ENCODE measurements at regions not wholly inside any gene's neighbourhood (a gene's known extent, or its start where the extent isn't known, plus 50 kb on each side); places are given as distances from the start of the nearest gene placed in this dataset.
"Not testable (repeated sequence)": the region's sequence is repeated elsewhere in the genome, so short reads cannot be mapped to it uniquely, and the experiment has no call there.

DNA sequence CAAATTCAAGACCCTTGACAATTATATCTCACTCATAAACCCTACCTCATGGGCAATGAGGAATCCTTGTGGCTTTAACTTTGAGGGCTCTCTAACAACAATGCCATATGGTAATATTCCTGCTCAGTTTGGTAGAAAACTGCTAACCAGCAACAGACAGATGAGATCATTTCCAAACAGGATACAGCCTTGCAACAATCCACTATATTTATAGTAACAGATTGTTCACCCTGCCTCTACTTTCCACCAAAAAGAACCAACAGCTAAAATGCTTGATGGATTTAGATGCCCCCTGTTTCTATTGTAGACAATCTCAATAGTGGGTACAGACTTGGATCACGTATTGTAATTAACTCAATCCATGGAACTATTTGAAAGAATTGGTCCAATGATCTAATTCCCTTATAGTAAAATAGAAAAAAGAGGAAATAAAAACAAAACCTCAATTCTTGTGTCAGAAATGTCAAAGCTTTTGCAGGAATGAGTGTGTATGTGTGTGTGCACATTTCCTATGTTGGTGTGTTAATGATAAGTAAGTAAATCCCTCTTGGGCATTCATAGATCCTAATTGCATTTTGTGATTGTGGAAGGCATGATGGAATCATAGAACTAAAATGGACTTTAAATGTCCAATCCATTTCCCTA lies 100.0 kb upstream of the EDEM3 start:
- no peak for DNase-seq (ENCODE audit: low read depth in 2 of 2)

- DNase-seq (ENCODE audit: low read depth in 2 of 2), result no peak
Measured at GRCh38 chr1:184854036-184854435, 99.4 kb upstream of the EDEM3 start.

- no peak for DNase-seq (ENCODE audit: low read depth in 2 of 2)
Measured at GRCh38 chr1:184851822-184852746, 97.4 kb upstream of the EDEM3 start.

DNA sequence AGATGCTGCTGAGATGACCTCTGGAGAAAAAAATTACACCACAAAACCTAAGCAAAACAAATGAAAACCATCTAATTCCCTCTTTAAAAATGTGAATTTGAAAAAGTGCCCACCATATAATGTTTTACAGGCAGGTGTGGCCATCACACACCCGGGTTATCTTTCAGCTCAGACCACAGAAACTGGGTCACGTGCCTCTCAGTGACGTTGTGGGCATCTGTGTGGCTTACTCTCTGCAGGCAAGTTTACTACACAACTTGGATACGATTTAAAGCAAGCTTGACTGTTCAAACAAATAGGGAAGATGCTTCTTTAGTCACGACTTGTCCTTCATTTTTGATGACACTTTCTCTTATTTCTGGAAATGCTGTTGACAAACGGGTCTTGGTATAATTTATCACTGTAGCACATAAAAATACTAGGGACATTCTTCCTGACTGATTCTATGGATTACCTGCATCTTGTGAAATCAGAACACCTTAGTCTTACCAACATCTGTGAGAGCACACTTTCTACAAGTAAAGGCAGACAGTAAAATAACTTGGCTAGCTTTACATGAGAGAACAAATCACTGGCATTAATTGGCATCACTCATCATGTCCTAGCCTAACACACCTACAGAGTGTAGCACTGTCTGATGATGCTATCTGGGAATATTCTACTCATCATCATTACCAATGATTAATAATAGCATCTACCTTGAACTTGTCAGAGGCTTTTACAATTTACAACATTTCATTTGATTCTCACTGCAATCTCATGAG lies 89.3 kb upstream of the EDEM3 start:
- peak in 1 of 2 donors; percentile 7 for DNase-seq (ENCODE audit: low read depth in 2 of 2)

DNA sequence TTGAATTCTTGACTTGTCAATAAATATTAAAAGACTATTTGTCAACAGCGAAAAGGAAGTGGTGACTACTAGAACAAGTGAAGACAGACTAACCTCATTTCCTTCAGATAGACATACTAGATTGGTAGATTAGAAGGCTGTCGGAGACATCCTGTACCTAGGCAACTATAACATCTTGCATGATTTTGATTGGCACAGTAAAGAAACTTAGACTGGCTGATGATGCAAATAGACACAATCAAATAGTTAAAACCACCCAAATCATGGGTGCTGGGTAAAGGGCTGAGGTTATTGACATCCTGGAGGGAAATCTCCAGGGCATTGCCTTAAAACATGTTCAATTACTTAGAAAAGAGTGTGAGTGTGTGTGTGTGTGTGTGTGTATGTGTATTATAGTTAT lies 85.9 kb upstream of the EDEM3 start:
- DNase-seq (ENCODE audit: low read depth in 2 of 2), result no peak

DNA sequence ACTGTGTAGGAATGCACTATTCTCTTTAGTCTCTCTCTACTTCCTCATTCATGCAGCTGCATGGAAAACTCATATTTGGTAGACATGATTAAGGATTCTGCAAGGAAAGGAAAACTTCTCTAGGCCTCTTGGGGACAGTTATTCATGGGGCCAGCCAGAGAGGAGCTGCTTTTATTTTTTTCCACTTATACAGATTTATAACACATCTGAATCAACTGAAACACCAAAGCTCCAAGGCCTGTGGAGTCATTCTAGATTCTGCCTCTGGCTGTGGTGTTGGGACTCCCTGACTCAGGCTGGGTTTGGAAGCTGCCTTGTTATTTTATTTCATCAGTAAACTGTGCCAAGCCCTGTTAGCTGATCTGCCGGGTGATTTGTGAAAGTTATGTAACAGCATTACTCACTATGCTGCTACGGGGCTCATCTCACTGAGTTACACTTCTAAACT lies 83.9 kb upstream of the EDEM3 start:
- DNase-seq (ENCODE audit: low read depth in 2 of 2), result no peak

GRCh38 chr1:184836934-184837895 lies 82.6 kb upstream of the EDEM3 start:
- no peak for DNase-seq (ENCODE audit: low read depth in 2 of 2)

DNA sequence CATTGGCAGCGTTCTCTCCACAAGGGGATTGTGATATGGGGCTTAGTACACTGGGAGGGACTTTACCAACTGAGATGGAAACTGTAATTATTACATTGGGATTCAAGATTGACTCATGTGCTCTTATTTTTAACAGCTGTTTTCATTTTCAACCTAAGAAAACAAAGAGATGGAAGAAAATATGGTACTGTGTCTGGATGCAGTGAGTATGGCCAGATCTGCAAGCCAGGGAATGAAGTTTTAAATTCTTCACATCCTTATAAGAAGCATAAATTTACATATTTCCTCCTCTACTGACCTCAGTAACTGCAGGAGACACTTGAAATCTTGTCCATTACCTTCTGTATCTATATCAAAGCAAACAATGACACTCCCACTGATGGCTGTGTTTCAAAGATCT lies 81.5 kb upstream of the EDEM3 start:
- DNase-seq (ENCODE audit: low read depth in 2 of 2), result no peak

DNA sequence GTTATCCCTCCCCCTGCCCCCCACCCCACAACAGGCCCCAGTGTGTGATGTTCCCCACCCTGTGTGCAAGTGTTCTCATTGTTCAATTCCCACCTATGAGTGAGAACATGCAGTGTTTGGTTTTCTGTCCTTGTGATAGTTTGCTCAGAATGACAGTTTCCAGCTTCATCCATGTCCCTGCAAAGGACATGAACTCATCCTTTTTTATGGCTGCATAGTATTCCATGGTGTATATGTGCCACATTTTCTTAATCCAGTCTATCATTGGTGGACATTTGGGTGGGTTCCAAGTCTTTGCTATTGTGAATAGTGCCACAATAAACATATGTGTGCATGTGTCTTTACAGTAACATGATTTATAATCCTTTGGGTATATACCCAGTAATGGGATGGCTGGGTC lies 79.3 kb upstream of the EDEM3 start:
- DNase-seq (ENCODE audit: low read depth in 2 of 2), result not testable (repeated sequence)

GRCh38 chr1:184832517-184832916 lies 77.9 kb upstream of the EDEM3 start:
- DNase-seq (ENCODE audit: low read depth in 2 of 2), result no peak

GRCh38 chr1:184829496-184829895 lies 74.8 kb upstream of the EDEM3 start:
- DNase-seq (ENCODE audit: low read depth in 2 of 2), result not testable (repeated sequence)

GRCh38 chr1:184828369-184828717 lies 73.7 kb upstream of the EDEM3 start:
- no peak for DNase-seq (ENCODE audit: low read depth in 2 of 2)

- no peak for DNase-seq (ENCODE audit: low read depth in 2 of 2)
Measured at GRCh38 chr1:184827600-184828368, 73.1 kb upstream of the EDEM3 start.

GRCh38 chr1:184826001-184826400 lies 71.3 kb upstream of the EDEM3 start:
- DNase-seq (ENCODE audit: low read depth in 2 of 2), result no peak

DNA sequence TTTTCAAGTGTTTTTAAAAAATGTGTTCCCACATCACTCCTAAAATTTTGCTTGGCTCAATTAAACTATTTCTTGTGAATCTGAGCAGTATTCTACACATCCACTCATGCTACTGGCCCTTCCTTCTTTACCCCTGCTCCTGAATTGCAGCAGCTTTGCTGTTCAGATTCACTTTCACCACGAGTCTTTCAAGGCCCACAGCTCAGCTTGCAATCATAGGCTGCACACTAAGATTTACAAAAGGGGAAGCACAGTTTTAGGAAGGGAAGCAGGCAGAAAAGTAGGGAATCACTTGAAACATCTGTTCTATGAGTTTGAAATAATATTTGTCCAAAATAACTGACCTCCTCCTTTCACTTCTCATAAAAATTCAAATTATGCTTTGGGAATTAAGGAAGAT lies 70.9 kb upstream of the EDEM3 start:
- no peak for DNase-seq (ENCODE audit: low read depth in 2 of 2)

DNA sequence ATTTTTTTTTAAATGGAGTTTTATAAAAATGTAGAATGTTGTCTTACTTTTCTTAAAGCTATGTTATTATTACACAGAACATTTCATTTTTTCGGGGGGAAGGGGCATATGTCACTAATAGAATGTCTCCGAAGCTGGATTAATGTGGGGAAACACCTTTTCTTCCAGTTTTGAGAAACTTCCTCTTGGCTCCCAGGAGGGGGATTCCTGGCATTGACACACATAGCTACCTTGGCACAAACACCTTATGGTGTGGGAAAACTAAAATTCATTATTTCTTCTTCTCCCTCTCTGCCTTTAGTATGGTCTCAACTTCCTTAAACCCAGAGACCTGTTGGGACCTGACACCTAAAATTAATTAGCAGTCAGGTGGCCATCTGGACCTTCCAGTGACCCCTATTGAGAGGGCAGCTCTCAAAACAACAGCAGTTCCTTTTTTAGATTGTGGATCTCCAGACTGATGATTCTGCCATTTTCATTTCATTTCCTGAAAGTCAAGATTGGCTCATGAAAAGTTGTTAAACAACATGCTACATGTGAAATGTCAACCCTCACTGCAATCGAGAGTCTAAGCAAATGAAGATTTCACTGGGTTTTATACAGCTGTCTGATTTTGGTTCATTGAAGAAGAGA lies 70.1 kb upstream of the EDEM3 start:
- DNase-seq (ENCODE audit: low read depth in 2 of 2), result no peak

- DNase-seq (ENCODE audit: low read depth in 2 of 2), result no peak
Measured at GRCh38 chr1:184823080-184823479, 68.4 kb upstream of the EDEM3 start.

- no peak for DNase-seq (ENCODE audit: low read depth in 2 of 2)
Measured at GRCh38 chr1:184822267-184822666, 67.6 kb upstream of the EDEM3 start.

DNA sequence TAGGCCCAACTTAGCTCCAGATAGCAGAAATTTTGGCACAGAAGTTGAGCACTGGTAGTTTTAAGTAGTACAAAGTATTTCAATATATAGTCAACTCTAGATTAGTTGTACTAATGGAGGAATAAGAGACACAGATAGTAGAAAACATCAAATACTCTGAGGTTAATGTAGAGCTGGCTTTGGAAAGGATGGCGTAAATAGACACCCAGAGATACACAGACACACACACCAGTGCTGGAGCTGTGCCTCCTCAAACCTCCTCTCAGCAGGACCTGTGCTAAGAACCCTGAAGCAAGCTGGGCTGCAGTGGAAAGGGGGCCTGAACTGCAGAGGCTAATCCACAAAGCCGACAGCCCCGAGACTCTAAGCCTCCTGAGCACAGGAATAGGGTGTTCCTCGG lies 67.0 kb upstream of the EDEM3 start:
- no peak for DNase-seq (ENCODE audit: low read depth in 2 of 2)

DNA sequence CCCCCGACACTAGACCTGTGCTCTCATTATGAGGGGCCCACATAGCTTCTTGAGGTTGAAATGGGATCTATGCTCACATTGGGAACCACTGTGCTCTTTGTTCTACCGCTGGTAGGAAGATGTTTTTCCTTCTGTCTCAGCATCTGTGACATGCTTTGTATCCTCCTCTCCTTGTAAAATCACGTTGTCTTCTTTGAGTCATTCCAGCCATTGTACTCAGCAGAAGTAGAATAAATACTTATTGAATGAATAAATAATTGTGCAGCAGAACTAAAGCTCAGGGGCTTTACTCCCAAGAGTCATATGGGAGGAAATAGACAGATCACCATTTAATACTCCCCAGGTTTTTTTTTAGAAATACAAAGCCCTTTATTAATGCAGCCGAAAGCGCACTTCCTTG lies 66.3 kb upstream of the EDEM3 start:
- DNase-seq (ENCODE audit: low read depth in 2 of 2), result no peak
